ENCODE measurements at regions not wholly inside any gene's neighbourhood (a gene's known extent, or its start where the extent isn't known, plus 50 kb on each side); places are given as distances from the start of the nearest gene placed in this dataset.

DNA sequence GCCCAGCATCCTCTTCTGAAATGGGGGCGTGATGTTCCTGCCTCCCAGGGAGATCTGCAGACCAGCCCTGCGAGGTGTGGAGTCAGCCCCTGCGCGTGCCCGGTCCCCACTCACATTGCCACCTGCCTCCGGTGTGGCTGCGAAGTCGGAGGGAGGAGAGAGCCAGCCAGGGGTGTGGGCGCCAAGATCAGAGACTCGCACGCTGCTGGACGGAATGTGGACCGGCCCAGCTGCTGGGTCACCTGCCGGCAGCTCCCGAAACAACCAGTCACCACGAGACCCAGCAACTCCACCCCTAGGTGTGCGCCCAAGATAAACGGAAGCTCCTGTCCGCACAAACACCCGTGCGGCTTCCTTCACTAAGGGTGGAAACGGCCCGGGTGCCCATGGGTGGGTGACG is 51.1 kb upstream of the EGFL7 start:
- no peak for DNase-seq (ENCODE audit: low spot score)

DNA sequence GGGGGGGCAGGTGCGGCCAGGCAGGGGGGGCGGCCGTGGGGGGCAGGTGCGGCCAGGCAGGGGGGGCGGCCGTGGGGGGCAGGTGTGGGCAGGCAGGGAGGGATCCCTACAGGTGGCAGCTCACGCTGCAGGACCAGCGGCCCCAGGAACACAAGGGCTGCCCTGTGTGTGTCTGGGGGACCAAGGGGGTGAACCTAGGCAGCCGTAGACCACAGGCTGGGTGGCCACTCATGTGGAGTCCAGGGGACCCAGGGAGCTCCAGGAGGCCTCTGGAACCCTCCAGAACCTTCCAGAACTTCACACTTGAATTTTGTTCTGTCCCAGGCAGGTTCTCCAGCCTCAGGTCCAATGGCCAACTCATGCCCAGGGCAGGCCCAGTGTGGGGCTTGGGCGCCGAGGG is 51.6 kb upstream of the EGFL7 start:
- Histone ChIP-seq H3K4me1 (ENCODE audit: control insufficient read depth in 1 of 2, low read depth in 2 of 2) (peaks cover 0 to 16% of the 10 kb centered on the region in 2 donors), H3K36me3 (no peaks in the 10 kb centered on the region), H3K27ac (no peak overlapping the region), H3K9me3 (no peaks in the 10 kb centered on the region), H3K4me3 (no peak overlapping the region), H3K27me3 (replicated peaks; ENCODE audit: insufficient read depth) (no peaks in the 10 kb centered on the region)
- DNase-seq (ENCODE audit: low spot score) (no peak), ATAC-seq (ENCODE audit: insufficient number of reproducible peaks, low FRiP score, low read depth) (no peak)
- TF ChIP-seq, protein P1, sequence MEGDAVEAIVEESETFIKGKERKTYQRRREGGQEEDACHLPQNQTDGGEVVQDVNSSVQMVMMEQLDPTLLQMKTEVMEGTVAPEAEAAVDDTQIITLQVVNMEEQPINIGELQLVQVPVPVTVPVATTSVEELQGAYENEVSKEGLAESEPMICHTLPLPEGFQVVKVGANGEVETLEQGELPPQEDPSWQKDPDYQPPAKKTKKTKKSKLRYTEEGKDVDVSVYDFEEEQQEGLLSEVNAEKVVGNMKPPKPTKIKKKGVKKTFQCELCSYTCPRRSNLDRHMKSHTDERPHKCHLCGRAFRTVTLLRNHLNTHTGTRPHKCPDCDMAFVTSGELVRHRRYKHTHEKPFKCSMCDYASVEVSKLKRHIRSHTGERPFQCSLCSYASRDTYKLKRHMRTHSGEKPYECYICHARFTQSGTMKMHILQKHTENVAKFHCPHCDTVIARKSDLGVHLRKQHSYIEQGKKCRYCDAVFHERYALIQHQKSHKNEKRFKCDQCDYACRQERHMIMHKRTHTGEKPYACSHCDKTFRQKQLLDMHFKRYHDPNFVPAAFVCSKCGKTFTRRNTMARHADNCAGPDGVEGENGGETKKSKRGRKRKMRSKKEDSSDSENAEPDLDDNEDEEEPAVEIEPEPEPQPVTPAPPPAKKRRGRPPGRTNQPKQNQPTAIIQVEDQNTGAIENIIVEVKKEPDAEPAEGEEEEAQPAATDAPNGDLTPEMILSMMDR (IDR thresholded peaks at IDR 0.05), result no peak

More for the DNA sequence above, 51.1 kb upstream of the EGFL7 start:
- H3K4me3 ChIP-seq, result no peak overlapping the region
- ATAC-seq (ENCODE audit: insufficient number of reproducible peaks, low FRiP score, low read depth), result no peak
- H3K36me3 ChIP-seq, result no peaks in the 10 kb centered on the region
- H3K9me3 ChIP-seq, result no peaks in the 10 kb centered on the region
- H3K4me1 ChIP-seq (ENCODE audit: control insufficient read depth in 1 of 2, low read depth in 2 of 2), result peaks cover 0 to 11% of the 10 kb centered on the region in 2 donors
- no peak overlapping the region for H3K27ac ChIP-seq
- TF ChIP-seq, protein P1 (IDR thresholded peaks at IDR 0.05), result no peak
- H3K27me3 ChIP-seq (replicated peaks; ENCODE audit: insufficient read depth), result no peaks in the 10 kb centered on the region

- Histone ChIP-seq H3K27me3 (replicated peaks; ENCODE audit: insufficient read depth) (no peaks in the 10 kb centered on the region), H3K4me3 (no peak overlapping the region), H3K36me3 (no peaks in the 10 kb centered on the region), H3K4me1 (ENCODE audit: control insufficient read depth in 1 of 2, low read depth in 2 of 2) (peaks cover 0 to 23% of the 10 kb centered on the region in 2 donors), H3K9me3 (no peaks in the 10 kb centered on the region), H3K27ac (no peak overlapping the region)
- TF ChIP-seq, protein P1 (IDR thresholded peaks at IDR 0.05), result no peak
- no peak for ATAC-seq (ENCODE audit: insufficient number of reproducible peaks, low FRiP score, low read depth)
- DNase-seq (ENCODE audit: low spot score), result no peak
These were observed 52.3 kb upstream of the EGFL7 start for GRCh38 chr9:136610426-136610825.

- Histone ChIP-seq H3K9me3 (no peaks in the 10 kb centered on the region), H3K4me1 (ENCODE audit: control insufficient read depth in 1 of 2, low read depth in 2 of 2) (peaks cover 0 to 29% of the 10 kb centered on the region in 2 donors), H3K36me3 (no peaks in the 10 kb centered on the region), H3K4me3 (no peak overlapping the region), H3K27me3 (replicated peaks; ENCODE audit: insufficient read depth) (no peaks in the 10 kb centered on the region), H3K27ac (no peak overlapping the region)
- TF ChIP-seq, protein P1 (IDR thresholded peaks at IDR 0.05), result no peak
- ATAC-seq (ENCODE audit: insufficient number of reproducible peaks, low FRiP score, low read depth) (no peak), DNase-seq (ENCODE audit: low spot score) (no peak)
These were observed 52.8 kb upstream of the EGFL7 start for GRCh38 chr9:136609838-136610311.

- H3K27ac ChIP-seq, result no peak overlapping the region
- H3K4me1 ChIP-seq (ENCODE audit: control insufficient read depth in 1 of 2, low read depth in 2 of 2), result peaks cover 0 to 36% of the 10 kb centered on the region in 2 donors
- H3K36me3 ChIP-seq, result no peaks in the 10 kb centered on the region
- no peaks in the 10 kb centered on the region for H3K27me3 ChIP-seq (replicated peaks; ENCODE audit: insufficient read depth)
- no peaks in the 10 kb centered on the region for H3K9me3 ChIP-seq
- H3K4me3 ChIP-seq, result no peak overlapping the region
- ATAC-seq (ENCODE audit: insufficient number of reproducible peaks, low FRiP score, low read depth) (no peak), DNase-seq (ENCODE audit: low spot score) (no peak)
- TF ChIP-seq, protein P1 (IDR thresholded peaks at IDR 0.05), result no peak
These were observed 53.6 kb upstream of the EGFL7 start for GRCh38 chr9:136609160-136609475.
